Renal cortex interstitium (tissue), 11 donors: ENCODE measurements at regions not wholly inside any gene's neighbourhood (a gene's known extent, or its start where the extent isn't known, plus 50 kb on each side); places are given as distances from the start of the nearest gene placed in this dataset.
A peak's percentile ranks its signal among the peaks of the same experiment; 100 is the strongest.

Source experiments
- DNase-seq, 11 donors: peaks; one replicate each; pipeline ENCODE4 v3.0.0-alpha.2; 2013; ENCODE audit warnings: low read depth in 9 of 11, low spot score in 4 of 11; ENCODE audit errors: extremely low read depth in 1 of 11

- no peak for DNase-seq
Measured at GRCh38 chr12:116656306-116656705, 81.6 kb downstream of the SPRING1 start.

- DNase-seq, result no peak
Measured at GRCh38 chr12:116654226-116654743, 83.6 kb downstream of the SPRING1 start.

GRCh38 chr12:116651089-116651488, 86.8 kb downstream of the SPRING1 start:
- DNase-seq, result no peak

GRCh38 chr12:116650585-116651087, 87.2 kb downstream of the SPRING1 start:
- DNase-seq, result no peak

- no peak for DNase-seq
Measured at GRCh38 chr12:116650062-116650461, 87.8 kb downstream of the SPRING1 start.

- DNase-seq, result no peak
Measured at GRCh38 chr12:116647813-116648212, 88.6 kb downstream of the MAP1LC3B2 start.

GRCh38 chr12:116646901-116647300, 87.7 kb downstream of the MAP1LC3B2 start:
- no peak for DNase-seq

- DNase-seq, result no peak
Measured at GRCh38 chr12:116644806-116645205, 85.6 kb downstream of the MAP1LC3B2 start.

GRCh38 chr12:116642683-116643082, 83.5 kb downstream of the MAP1LC3B2 start:
- no peak for DNase-seq

- DNase-seq, result no peak
Measured at GRCh38 chr12:116642106-116642505, 82.9 kb downstream of the MAP1LC3B2 start.

GRCh38 chr12:116640281-116640680, 81.1 kb downstream of the MAP1LC3B2 start:
- DNase-seq, result no peak

GRCh38 chr12:116639765-116640164, 80.6 kb downstream of the MAP1LC3B2 start:
- DNase-seq, result no peak

- no peak for DNase-seq
Measured at GRCh38 chr12:116638376-116638775, 79.2 kb downstream of the MAP1LC3B2 start.

GRCh38 chr12:116637589-116638150, 78.5 kb downstream of the MAP1LC3B2 start:
- DNase-seq, result no peak

GRCh38 chr12:116636608-116637519, 77.7 kb downstream of the MAP1LC3B2 start:
- DNase-seq, result no peak

GRCh38 chr12:116635487-116635886, 76.3 kb downstream of the MAP1LC3B2 start:
- DNase-seq, result no peak

GRCh38 chr12:116633476-116633875, 74.3 kb downstream of the MAP1LC3B2 start:
- DNase-seq, result no peak

GRCh38 chr12:116631619-116632018, 72.4 kb downstream of the MAP1LC3B2 start:
- peak in 2 of 11 donors; percentile 17 to 28 for DNase-seq

- no peak for DNase-seq
Measured at GRCh38 chr12:116630762-116631161, 71.6 kb downstream of the MAP1LC3B2 start.

- DNase-seq, result no peak
Measured at GRCh38 chr12:116629480-116629879, 70.3 kb downstream of the MAP1LC3B2 start.
